GM10248 (cell line): ENCODE measurements at regions not wholly inside any gene's neighbourhood (a gene's known extent, or its start where the extent isn't known, plus 50 kb on each side); places are given as distances from the start of the nearest gene placed in this dataset.
"Not testable (repeated sequence)": the region's sequence is repeated elsewhere in the genome, so short reads cannot be mapped to it uniquely, and the experiment has no call there.

Source experiments
- CTCF ChIA-PET: fragments of 300-600 bp; sonication (Branson Sonifier 250); formaldehyde crosslinking; extraction: SDS; loops from one replicate; lab custom pipeline; 2021; ENCODE audit warnings: antibody characterized with exemption; lab: Yijun Ruan, JAX
- POLR2A ChIA-PET: fragments of 350-650 bp; sonication (Branson Sonifier 250); formaldehyde crosslinking; extraction: SDS; loops from one replicate; lab custom pipeline; 2020; ENCODE audit warnings: antibody characterized with exemption; lab: Yijun Ruan, JAX
- DNase-seq: peaks from one replicate; pipeline ENCODE4 v3.0.0; 2012; ENCODE audit errors: extremely low spot score
- TF ChIP-seq, protein P1 (sequence below): IDR thresholded peaks from 2 replicates; pipeline ENCODE4 v1.5.1; 2012; ENCODE audit warnings: mild to moderate bottlenecking, low read depth; ENCODE audit errors: extremely low read depth, missing control alignments, control extremely low read depth

GRCh38 chr10:121270906-121271305 is 327.3 kb downstream of the FGFR2 start:
- DNase-seq, result no peak
- CTCF ChIA-PET, result no interaction called here
- POLR2A ChIA-PET, result no interaction called here
- TF ChIP-seq, protein P1, sequence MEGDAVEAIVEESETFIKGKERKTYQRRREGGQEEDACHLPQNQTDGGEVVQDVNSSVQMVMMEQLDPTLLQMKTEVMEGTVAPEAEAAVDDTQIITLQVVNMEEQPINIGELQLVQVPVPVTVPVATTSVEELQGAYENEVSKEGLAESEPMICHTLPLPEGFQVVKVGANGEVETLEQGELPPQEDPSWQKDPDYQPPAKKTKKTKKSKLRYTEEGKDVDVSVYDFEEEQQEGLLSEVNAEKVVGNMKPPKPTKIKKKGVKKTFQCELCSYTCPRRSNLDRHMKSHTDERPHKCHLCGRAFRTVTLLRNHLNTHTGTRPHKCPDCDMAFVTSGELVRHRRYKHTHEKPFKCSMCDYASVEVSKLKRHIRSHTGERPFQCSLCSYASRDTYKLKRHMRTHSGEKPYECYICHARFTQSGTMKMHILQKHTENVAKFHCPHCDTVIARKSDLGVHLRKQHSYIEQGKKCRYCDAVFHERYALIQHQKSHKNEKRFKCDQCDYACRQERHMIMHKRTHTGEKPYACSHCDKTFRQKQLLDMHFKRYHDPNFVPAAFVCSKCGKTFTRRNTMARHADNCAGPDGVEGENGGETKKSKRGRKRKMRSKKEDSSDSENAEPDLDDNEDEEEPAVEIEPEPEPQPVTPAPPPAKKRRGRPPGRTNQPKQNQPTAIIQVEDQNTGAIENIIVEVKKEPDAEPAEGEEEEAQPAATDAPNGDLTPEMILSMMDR, result no peak

DNA sequence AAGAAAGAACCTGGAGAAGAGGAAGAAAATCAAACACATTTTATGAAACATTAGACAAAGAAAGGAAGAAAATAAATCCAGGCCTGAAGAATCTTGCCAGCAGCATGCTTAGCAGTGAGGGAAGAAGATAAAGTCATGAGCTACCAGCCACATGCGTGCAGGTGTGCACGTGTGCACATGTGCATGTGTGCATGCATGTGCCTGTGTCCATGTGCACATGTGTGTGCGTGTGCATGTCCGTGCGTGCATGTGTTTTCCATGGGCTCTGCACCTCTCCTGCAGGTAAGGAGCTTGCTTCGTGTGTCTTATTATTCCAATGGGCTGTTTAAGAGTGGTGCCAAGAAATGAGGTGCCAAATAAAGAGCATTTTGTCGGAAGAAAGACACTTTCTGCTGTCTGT is 322.2 kb downstream of the FGFR2 start:
- POLR2A ChIA-PET, result no interaction called here
- no peak for DNase-seq
- TF ChIP-seq, protein P1, result no peak
- CTCF ChIA-PET, result interaction anchor here (1.5 kb wide), 1 partner anchor 8 kb away, joined by 5 read pairs; no protein-coding TSS in a partner anchor

- TF ChIP-seq, protein P1, result no peak
- DNase-seq, result no peak
- CTCF ChIA-PET, result no interaction called here
- POLR2A ChIA-PET, result no interaction called here
Measured at GRCh38 chr10:121276822-121277221, 321.4 kb downstream of the FGFR2 start.

DNA sequence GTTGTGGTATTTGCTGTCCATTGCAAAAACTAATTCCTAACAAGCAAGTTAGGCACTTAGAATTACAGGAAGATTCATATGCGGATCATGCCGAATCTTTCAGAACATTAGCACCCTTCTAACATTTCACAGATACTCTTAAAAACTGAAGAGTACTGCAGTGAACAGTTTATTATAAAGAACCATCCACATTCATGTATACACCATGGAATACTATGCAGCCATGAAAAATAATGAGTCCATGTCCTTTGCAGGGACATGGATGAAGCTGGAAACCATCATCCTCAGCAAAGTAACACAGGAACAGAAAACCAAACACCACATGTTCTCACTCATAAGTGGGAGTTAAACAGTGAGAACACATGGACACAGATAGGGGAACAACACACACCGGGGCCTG is 319.9 kb downstream of the FGFR2 start:
- POLR2A ChIA-PET, result not testable (repeated sequence)

GRCh38 chr10:121281576-121281975 is 316.7 kb downstream of the FGFR2 start:
- no peak for DNase-seq
- TF ChIP-seq, protein P1, result no peak
- POLR2A ChIA-PET, result no interaction called here
- CTCF ChIA-PET, result no interaction called here

More for the DNA sequence above, 319.9 kb downstream of the FGFR2 start:
- DNase-seq, CTCF ChIA-PET: not testable (repeated sequence)

- ChIA-PET CTCF (no interaction called here), POLR2A (no interaction called here)
- TF ChIP-seq, protein P1, result no peak
- DNase-seq, result no peak
Measured at GRCh38 chr10:121282264-121282663, 316.0 kb downstream of the FGFR2 start.

DNA sequence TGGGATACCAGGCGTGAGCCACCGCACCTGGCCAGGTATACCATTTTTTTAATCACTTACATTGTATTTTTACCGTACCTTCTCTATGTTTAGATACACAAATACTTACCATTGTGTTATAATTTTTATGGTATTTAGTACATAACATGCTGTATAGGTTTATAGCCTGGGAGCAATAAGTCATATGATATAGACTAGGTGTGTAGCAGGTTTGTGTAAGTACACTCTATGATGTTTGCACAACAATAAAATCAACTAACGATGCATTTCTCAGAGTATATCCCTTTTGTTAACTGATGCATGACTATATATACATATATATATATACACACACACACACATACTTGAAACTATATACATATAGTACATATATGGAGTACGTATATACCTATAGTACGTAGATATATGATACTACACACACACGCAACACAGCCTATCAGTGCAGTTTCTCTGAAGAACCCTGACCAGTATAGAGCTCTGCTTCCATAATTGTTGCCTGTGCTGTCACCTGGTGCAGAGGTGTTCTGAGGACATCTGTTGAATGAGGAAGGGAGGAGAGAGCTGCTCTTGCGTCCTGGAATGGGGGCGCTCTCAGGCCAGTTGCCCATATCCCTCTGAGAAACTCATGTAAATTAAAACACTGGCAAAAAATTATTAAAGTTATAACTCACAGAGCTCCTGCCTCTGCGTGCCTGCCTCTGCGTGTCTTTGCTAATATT is 315.3 kb downstream of the FGFR2 start:
- POLR2A ChIA-PET, result no interaction called here
- TF ChIP-seq, protein P1, result no peak
- CTCF ChIA-PET, result interaction anchor here (1.0 to 1.8 kb wide), 2 partner anchors 8 to 33 kb away, joined by 3 to 5 read pairs; no protein-coding TSS in a partner anchor
- DNase-seq, result no peak
